HG03060 (cell line): ENCODE measurements at regions not wholly inside any gene's neighbourhood (a gene's known extent, or its start where the extent isn't known, plus 50 kb on each side); places are given as distances from the start of the nearest gene placed in this dataset.

ENCODE experiments used
- ATAC-seq: cut with Tn5 transposase; IDR thresholded peaks from one replicate; pipeline ENCODE4 v1.9.1; 2021; ENCODE audit warnings: low read depth, moderate number of reproducible peaks; ENCODE audit not compliant: unreplicated experiment

DNA sequence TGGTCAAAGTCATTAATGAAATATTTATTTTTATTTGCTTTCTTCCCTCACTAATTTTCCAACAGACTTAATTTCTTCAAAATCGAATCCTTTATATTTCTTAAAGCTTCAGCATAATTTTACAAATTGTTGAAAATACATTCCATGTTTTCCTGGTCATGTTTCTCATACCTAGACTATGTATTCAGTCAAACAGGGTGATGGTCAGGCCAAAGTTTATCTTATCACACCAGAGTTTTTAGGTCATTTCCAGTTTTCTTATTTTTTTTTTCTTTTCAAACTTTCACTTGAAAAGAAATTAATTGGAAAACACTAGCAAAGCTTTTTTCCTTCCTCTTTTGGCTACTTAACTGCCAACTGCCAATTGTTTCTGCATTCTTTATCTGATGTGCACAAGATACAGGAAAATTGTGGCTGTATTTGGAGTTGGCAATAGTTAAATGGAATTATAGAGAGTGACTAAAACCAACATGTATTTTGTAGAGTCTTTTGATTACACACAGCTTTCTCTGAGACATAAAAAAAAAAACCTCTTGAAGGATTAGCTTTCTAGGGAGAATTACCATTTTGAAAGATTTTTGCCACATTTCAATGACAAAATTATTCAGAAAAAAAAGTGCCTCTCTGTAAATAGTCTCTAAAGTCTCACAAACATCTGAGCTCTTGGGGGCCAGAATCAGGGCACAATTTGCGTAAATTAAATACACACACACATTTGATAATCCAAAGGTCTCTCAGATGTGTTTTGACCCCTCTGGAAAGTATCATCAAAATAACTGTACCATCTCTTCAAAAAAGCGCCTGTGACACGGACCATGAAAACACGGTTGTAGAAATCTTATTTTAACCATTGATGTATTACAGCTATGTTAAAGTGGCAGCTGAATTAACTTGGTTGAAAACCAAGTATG, 603.2 kb upstream of the KCNMB2 start:
- no peak for ATAC-seq

DNA sequence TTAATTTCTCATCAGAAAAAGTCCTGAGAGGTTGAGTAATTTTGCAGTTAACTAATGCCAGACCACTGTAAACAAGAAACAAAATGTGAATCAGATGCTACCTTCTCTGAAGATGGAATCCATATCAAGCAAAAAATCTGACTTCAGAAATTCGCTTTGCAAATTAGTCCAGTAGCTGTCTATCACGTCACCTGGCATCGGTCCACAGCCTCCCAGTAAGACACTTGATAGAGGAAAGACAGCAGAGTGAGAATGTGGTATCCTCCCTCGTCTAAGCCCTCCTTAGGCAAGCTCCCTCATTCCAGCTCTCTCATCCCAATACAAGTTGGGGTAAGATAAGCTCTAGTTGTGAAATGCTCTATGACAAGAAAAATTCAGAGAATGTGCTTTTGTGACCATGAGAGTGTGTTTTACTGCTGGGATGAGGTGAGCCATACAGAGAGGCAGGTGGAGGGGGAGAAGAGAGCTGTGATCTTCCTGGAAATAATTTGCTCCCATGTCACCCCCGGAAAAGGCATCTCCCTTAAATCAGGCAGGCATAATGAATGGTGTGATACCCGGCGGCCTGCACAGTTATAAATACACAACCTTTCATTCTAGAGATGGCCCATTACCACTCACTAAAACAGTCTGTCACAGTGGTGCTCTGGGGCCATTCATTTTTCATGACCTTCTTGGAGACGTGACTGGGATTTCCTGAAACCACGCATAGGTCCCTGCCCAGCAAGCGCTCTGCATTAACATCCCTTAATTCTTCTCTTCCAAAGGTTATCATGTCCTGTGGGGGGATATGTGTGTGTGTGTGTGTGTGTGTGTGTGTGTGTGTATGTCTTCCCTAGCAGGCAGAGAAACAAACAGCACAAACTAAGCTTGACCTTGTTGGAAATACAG, 602.0 kb upstream of the KCNMB2 start:
- ATAC-seq, result no peak

DNA sequence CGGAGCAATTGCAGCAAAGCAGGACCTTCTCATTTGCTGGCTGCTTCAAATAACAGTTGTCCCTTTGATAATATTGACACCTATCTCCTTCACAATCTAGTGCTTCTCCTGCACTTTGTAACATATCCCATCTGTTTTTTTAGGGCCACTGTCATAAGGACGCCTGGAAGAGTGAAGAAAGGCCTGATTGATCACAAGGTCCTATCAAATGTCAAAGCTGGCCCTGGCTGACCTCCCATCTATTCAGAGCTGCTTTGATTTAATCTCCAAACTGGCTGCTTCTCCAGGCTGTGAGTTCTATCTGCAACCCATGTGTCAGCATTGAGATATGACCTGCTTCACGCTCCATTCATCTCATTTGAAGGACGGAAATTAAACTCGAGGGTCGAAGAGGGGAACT, 601.2 kb upstream of the KCNMB2 start:
- no peak for ATAC-seq

DNA sequence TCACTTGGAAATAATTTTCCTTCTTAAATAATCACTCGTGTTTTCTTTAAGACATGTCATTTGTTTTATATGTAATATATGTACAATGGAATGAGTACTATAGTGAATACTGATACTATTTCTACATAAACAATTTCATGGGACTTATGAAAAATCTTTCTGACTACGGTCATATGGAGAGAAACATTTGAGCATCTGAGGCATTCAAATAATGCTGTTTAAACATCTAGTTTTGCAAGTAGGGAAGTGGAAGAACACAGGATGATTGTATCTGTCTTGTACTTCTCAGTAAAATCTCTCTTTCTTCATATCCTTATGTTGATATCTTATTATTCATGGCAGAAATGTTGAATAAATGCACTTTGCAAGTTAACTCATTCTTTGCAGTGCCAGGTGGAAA, 599.5 kb upstream of the KCNMB2 start:
- no peak for ATAC-seq

DNA sequence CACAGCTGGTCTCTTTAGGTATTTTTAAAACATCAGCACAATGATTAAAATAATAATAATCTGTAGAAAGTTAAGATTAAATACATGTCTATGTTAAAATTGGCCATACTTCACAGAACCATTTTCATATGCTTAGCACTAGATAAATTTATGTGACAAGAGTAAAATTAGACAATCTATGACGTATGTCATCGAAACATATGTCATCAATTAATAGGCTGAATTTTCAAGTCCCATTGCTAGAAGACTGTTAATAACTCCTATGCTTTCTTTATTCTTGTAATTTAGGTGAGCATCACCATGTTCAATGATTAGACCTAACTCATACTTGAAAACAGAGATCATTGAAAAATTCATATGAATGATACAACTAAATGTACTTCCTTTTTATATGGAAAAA, 593.3 kb upstream of the KCNMB2 start:
- ATAC-seq, result no peak

GRCh38 chr3:177944228-177944661, 592.0 kb upstream of the KCNMB2 start:
- no peak for ATAC-seq

DNA sequence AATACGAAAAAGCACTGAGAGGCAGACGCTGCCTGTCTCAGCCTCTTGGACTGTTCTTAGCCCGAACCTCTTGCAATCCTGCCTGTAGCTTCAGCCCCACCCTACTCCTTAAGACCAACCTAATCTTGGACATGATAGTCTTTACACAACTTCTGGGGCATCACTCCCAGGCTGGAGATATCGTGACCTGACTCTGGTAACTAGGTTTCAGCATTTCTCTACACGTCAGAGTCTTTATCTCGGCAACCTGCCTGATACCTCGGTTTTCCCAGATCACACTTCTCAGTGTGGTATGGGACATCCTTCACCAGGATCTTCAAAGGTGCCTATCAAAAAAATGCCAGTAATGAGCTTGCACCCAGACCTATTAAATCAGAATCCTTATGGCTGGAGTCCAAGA, 590.2 kb upstream of the KCNMB2 start:
- no peak for ATAC-seq

DNA sequence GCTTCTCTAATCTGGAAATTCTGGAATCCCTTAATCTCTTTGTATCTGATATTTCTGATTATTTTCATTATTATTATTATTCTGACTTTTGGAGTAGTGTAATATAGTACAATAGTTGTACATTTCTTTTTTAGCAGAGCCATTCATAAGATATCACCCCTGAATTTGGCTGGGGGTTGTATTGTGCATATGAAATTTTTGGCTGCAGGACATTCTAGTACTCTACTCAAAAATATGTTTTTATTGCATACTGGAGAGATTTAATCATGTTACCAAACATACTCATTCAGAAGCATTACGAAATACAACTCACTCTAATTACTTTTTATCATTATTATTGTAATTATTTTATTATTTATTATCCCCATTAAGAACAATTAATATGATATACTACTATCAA, 589.7 kb upstream of the KCNMB2 start:
- ATAC-seq, result no peak

DNA sequence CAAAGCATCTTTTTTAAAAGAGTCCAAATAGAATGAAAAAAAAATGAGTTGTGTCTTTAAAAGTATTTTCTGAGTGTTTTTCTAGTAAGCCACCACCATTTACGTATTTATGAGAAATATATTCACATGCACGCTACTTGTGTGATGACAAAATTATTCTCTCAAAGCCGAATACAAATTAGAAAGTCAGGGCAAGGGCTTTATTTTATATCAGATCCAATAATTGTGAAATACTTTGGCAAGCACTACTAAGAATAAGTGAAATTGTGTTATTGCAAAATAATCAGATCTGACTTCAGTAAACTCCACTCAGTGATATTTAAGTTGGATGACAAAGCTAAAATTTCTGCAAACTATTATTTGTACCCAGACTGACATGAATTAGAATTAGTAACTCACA, 589.3 kb upstream of the KCNMB2 start:
- no peak for ATAC-seq

DNA sequence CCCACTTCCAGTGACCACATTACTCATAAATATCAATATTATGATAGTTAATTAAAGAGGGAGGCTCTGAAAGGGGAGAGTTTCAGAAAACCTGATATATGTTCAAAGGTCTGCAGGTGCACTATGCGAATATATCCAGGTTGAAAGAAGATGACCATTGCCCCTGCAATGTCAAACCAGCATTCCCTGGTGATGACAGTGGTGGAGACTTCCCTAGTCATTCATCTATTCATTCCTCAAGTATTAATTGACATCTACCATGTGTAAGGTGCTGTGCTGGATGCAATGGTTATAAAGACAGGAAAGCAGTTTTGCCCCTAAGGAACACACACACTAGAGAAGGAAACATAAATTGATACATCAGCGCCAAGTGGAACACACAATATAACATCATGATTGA, 588.3 kb upstream of the KCNMB2 start:
- no peak for ATAC-seq

- no peak for ATAC-seq
These were observed 587.4 kb upstream of the KCNMB2 start for GRCh38 chr3:177948716-177949425.

GRCh38 chr3:177959188-177959587, 577.0 kb upstream of the KCNMB2 start:
- ATAC-seq, result no peak

GRCh38 chr3:177960014-177960413, 576.2 kb upstream of the KCNMB2 start:
- ATAC-seq, result no peak

- no peak for ATAC-seq
These were observed 575.5 kb upstream of the KCNMB2 start for GRCh38 chr3:177960722-177961121.

DNA sequence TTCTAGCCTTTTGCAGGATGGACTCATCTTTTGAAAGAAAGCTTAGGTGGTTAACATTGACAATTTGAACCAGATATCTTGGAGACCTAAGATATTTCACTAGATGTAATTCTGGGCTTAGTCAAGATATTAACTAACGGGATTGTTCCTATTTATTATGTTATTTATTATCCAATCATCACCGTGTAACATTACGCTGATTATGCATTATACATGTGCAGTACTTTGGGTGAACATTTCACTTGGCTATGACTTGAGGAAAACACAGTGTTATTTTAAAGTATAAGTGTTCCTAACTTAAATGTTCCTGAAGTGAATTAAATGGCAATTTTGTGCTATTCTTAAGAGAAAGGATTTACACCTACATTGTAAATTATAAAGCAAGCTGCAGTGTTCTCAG, 574.5 kb upstream of the KCNMB2 start:
- ATAC-seq, result no peak

- no peak for ATAC-seq
These were observed 569.7 kb upstream of the KCNMB2 start for GRCh38 chr3:177966493-177966892.

DNA sequence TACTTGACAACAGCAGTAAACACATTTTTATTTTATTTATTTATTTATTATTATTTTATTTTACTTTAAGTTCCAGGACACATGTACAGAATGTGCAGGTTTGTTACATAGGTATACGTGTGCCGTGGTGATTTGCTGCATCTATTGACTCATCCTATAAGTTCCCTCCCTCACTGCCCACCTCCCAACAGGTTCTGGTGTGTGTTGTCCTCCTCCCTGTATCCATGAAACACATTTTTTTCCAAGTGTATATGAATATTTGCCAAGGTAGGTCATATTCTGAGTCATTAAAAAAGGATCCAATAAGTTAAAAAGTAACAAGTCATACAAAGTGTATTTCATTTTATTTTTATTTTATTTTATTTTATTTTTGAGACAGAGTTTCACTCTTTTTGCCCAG, 567.3 kb upstream of the KCNMB2 start:
- no peak for ATAC-seq

GRCh38 chr3:177973241-177973840, 562.9 kb upstream of the KCNMB2 start:
- no peak for ATAC-seq

DNA sequence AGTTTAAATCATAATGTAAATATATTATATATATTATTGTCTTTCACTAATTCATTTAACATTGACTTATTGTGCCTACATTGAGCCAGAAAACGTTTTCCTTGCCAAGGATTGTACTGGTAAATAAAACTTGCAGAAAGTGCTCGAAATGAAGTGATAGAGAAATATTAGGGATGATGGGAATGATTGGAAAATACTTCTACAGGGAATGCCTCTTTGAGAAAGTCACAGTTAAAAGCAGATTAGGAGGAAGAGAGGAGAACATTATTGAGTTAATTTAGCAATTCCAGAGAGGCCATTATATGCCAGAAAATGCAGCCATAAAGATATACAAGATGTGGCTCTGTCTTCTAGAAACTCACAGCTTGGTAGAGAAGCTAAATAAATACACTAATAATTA, 560.0 kb upstream of the KCNMB2 start:
- ATAC-seq, result no peak

DNA sequence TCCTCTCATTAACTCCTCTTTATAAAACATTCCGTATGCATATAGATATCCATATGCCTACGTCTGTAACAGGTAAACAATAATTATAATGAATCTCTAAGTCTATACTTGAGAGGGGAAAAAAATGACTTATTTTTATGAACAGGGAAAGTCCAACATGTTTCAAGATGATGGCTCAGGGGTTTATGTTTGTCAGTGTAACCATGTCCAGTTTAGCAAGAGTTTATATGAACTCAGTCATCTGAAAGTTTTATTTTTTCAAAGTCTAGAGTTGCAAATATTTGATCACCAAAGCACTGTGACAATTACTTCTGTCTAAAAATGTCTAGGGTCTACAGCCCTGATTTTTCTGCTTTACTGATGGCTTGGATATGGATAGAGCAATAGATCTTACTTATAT, 559.4 kb upstream of the KCNMB2 start:
- ATAC-seq, result no peak
